COLO668 (cell line): ENCODE measurements at regions not wholly inside any gene's neighbourhood (a gene's known extent, or its start where the extent isn't known, plus 50 kb on each side); places are given as distances from the start of the nearest gene placed in this dataset.
"Not testable (repeated sequence)": the region's sequence is repeated elsewhere in the genome, so short reads cannot be mapped to it uniquely, and the experiment has no call there.

Experiments used
- DNase-seq: peaks from one replicate; lab custom pipeline; 2025; ENCODE audit not compliant: unreplicated experiment; lab: John Stamatoyannopoulos, UW

DNA sequence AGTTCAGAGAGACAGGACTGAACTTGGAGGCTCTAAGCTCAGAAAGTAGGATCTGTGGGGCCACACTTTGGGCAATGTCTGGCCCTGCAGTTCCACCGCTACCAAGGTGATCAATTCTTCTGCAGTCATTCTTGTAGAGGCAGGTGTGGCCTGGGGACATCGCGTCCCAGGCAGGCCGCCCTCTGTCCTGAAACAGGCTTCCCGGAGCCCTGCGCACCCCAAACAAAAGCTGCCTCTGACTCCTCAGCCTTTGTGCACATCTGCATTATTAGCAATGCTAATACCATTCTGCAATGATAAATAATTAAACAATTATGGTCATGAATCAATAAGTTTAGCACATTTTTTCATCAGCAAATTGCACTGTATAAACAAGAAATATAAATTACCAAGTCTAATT lies 160.2 kb downstream of the URI1 start:
- DNase-seq: no peak

- DNase-seq: no peak
Observed at GRCh38 chr19:30102666-30103065, 160.6 kb downstream of the URI1 start.

GRCh38 chr19:30103981-30104380 lies 161.9 kb downstream of the URI1 start:
- no peak for DNase-seq

DNA sequence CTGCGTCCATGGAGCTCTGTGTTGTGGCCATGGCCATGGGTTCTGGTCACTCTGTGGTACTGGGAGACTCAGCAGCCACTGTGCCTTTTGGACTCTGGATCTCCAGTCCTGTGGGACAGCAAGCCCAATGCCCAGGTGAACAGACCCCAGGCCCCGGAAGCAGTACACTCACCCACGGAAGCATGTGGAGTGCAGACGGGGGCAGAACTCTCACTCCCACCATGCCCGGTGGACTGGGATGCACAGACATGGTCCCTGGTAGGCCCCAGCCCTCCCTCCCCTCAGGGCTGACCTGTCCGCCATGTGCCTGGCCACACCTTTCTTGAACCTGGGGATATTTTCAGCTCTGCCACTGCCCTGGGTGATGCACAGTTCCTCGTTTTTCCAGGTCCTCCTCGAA lies 163.3 kb downstream of the URI1 start:
- no peak for DNase-seq

DNA sequence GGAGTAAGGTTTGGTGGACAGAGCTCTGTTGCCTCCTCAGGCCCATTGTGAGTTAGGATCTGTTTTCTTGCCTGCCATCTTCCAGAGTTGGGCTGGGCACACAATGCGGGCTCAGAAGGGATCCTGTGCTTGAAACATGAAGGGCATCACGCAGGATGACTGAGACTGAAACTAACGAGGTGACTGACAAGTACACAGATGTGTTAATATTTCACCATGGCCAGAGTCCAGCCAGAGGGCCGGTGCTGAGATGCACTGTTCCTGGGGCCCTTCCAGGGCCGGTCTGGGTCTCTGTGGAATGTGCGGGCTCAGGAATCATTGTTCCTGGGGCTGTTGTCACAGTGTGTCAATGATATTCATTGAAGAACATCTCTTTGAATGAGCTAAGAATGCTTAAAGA lies 163.7 kb downstream of the URI1 start:
- no peak for DNase-seq

GRCh38 chr19:30106417-30107095 lies 164.5 kb downstream of the URI1 start:
- no peak for DNase-seq

- DNase-seq: no peak
Observed at GRCh38 chr19:30107251-30107650, 165.2 kb downstream of the URI1 start.

DNA sequence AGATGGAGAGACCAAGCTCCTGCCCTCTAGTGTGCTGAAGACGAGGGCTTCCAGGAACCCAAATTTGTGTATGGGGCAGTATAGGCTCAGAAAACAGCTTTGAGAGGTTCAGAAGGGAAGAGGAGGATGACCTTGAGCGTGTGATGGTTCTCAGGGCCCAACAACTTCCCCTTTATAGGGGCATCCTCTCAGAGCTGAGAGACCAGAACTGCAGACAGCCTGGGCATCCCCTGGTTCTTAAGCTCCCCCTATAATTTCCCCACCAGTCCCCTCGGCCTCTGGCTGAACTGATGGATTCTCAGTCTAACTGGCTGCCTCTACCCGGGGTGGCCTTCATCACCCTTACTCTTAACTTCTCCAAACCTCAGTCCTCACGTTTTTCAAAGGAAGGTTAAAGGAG lies 167.5 kb downstream of the URI1 start:
- DNase-seq: no peak

GRCh38 chr19:30111021-30111855 lies 169.2 kb downstream of the URI1 start:
- DNase-seq: no peak

DNA sequence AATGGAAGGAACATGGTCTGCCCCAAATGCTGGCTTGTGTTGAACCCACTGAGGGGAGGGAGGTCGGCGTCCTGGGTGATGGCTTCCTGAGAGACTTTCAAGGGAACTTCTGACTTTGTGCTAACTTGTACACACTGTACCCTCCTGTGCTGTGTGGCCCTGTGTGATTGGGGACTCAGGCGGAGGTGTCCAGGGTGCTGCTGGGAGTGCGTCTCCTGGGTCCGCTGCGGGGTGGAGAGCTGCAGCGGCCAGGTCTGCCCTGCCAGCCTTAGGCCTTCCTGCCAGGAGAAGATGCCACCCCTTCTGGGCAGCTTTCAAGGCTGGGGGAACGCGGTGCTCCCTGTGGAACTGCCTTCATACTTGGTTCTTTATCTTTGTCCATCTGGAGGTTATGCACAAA lies 170.1 kb downstream of the URI1 start:
- no peak for DNase-seq

DNA sequence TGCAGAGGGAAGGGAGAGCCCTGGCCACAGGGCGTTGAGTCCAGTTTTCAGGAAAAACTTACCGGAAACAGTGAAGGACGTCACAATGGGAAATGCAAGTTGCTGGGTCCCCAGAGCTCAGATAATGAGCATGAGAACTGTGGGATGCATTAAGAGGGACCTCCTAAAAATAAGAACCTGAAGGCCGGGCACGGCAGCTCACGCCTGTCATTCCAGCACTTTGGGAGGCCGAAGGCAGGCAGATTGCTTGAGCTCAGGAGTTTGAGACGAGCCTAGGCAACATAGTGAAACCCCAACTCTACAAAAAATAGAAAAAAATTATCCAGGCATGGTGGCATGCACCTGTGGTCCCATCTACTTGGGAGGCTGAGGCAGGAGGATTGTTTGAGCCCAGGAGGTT lies 170.6 kb downstream of the URI1 start:
- no peak for DNase-seq

- DNase-seq: no peak
Observed at GRCh38 chr19:30113186-30113585, 171.1 kb downstream of the URI1 start.

GRCh38 chr19:30114095-30114494 lies 172.1 kb downstream of the URI1 start:
- not testable (repeated sequence) for DNase-seq

DNA sequence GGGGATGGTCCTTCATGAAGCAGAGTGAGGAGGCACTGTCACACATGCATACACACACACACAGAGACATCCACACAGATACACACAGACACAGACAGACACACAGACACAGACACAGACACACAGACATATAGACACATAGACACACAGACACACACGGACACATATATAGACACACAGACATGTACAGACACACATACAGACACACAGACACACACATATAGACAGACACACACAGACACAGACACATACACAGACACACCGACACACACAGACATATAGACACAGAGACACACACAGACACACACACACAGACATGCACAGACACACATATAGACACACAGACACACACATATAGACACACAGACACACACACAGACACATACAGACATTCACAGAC lies 173.9 kb downstream of the URI1 start:
- DNase-seq: no peak

DNA sequence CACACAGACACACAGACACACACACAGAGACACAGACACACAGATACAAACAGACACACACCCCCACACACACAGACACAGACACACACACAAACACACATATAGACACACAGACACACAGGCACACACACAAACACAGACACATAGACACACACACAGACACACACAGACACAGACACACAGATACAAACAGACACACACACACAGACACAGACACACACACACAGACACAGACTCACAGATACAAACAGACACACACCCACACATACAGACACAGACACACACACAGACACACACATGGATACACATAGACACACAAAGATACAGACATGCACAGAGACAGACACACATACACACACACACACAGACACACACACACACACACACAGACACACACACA lies 174.5 kb downstream of the URI1 start:
- no peak for DNase-seq

DNA sequence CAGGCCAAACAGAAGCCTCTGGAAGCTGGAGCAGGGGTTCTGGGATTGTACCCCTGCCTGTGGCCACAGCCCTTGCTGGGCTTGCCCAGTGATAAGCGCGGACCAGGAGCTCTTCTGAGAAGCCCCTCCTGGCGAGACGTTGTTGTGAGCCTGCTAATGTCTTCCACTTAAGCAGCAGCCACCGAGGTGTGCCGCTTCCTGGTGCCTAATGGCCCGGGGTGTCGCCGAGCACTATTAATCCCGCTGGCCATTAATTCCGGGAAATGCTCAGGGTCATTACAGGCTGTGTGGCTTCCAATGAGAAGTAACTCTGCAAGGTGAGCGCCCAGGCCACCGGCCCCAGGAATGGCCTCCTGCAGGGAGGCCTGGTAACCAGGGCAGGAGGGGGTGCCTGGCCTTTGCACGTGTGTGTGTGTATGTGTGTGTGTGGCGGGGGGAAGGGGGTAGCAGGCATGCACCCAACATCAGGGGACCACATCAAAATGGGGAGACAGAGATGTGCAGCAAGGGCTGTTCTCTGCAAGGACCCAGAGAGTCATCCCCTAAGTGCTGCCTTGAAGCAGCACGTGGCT lies 175.0 kb downstream of the URI1 start:
- no peak for DNase-seq

GRCh38 chr19:30117636-30118145 lies 175.7 kb downstream of the URI1 start:
- no peak for DNase-seq

DNA sequence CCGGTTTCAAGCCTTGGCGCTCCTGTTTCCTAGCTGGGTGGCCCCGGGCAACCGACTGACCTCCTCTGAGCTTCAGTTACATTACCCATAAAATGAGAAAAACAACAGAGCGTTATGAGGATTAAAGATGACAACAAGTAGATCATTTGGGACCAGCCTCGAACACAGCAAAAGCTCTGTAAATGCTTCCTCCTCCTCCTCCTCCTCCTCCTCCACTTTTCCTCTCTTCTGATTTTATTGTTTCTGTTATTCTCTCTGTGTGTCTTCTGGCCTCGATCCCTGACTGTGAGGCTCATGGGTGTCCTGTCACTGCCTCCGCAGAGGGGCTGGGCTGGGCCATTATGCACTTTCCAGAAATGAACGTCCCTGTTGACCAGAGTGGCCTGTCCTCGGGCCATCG lies 176.2 kb downstream of the URI1 start:
- DNase-seq: no peak

DNA sequence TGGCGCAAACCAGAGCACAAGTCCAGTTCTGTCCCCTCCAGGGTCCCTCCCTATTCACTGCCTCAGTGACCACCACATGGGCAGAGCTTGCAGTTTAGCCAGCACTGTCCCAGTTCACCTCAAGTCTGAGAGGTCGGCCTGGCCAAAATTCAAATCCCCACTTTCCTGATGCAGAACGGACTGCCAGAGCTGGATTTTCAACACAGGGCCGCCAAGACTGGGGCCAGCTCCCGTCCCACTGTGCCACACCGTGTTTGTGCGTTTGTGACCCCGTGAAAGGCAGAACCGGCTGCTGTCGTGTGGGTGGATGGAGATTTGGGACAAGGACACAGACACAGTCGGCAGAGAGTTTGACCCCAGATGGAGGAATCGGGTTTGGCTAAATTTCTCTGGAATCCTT lies 176.7 kb downstream of the URI1 start:
- no peak for DNase-seq

- DNase-seq: no peak
Observed at GRCh38 chr19:30119180-30119908, 177.3 kb downstream of the URI1 start.

GRCh38 chr19:30120860-30121484 lies 178.9 kb downstream of the URI1 start:
- DNase-seq: no peak
